Mucosa of gallbladder (tissue), 1 donor: ENCODE measurements at regions not wholly inside any gene's neighbourhood (a gene's known extent, or its start where the extent isn't known, plus 50 kb on each side); places are given as distances from the start of the nearest gene placed in this dataset.
"Not testable (repeated sequence)": the region's sequence is repeated elsewhere in the genome, so short reads cannot be mapped to it uniquely, and the experiment has no call there.

ENCODE experiments used
- DNase-seq: peaks from one replicate; pipeline ENCODE4 v3.0.0-alpha.2; 2020; ENCODE audit warnings: low spot score
- donor health status: DM: no; HTN: no; CAD: no.

DNA sequence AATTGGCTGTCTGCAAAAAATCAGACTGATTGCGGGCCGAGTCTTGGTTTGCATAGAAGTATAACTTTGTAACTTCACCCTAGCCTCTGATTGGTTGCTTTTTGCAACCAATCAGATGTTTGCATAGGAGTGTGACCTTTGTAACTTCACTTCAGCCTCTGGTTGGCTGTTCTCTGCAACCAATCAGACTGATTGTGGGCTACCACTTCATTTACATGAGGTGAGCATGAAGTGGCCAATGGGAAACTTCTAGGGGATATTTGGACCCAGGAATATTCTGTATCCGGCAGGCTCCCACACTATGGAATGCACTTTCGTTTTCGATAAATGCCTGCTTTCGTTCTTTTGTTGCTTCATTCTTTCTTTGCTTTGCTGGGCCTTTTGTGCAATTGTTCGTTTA, 667.7 kb downstream of the FAM133A start:
- DNase-seq, result not testable (repeated sequence)

DNA sequence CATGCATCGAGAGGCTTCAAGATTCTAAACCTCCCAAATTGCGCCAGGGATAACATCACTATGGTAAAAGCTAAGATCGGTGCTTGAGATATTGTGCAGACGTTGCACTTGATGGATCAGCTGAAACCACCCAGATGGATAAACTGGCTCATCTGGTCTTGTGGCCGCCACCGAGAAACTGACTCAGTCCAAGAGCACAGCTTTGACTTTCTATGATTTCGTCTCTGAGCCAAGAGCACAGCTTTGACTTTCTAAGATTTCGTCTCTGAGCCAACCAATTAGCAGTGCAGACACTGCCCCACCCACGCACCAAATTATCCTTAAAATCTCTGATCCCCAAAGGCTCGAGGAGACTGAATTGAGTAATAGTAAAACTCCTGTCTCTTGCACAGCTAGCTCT, 687.2 kb downstream of the FAM133A start:
- no peak for DNase-seq

DNA sequence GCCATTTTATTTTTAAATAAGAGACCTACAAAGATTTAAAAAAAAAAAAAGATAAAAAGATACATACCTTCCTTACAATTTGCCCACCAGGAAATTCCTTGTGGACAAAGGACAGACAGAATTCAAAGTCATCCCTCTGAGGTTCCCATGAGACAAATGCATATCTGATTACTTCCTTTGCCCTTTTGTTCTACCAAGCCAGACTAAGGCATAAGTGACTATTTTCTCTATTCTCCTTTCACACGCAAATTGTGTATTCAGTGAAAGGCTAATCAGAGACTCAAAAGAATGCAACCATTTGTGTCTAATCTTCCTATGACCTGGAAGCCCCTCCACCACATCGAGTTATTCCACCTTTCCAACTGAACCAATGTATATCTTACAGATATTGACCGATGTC, 691.7 kb downstream of the FAM133A start:
- DNase-seq, result no peak

GRCh38 chrX:94366616-94367015, 692.6 kb downstream of the FAM133A start:
- DNase-seq, result no peak

DNA sequence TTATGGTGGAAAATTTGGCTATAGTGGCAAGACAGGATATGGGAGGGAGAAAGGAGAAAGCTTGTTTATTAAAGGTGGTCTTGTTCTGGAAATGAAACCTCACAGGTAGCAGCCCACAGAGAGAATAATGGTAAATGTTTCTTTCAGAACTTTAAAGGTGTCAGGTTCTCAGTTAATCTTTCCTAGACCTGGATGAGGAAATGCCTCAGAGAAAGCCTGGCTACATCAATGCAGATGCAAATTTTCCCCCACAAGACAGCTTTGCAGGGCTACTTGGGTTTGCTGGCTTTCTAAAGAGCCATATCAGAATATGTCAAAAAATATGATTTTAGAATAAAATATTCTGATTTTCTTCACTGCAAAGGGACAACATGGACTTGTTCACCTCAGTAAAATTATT, 715.0 kb downstream of the FAM133A start:
- DNase-seq, result no peak

- no peak for DNase-seq
These were observed 726.5 kb downstream of the FAM133A start for GRCh38 chrX:94400488-94400887.

DNA sequence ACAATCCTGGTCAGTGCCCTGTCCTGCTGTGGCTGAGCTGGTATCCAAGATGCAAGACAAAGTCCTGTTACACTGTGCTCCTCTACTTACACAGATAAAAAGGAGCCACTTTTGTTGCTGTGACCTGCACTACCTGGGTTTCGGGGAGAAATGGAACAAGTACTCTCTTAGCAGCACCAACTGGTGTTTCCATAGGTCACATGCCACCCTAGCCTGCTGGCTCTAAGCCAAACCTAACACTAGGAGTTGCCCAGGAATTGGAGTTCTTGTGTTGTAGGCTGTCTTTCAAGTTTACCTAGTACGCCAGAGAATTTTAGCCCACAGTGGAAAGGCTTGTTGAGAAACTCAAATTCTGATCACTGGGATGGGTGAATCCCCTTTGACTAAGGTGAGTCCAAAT, 727.4 kb downstream of the FAM133A start:
- no peak for DNase-seq

DNA sequence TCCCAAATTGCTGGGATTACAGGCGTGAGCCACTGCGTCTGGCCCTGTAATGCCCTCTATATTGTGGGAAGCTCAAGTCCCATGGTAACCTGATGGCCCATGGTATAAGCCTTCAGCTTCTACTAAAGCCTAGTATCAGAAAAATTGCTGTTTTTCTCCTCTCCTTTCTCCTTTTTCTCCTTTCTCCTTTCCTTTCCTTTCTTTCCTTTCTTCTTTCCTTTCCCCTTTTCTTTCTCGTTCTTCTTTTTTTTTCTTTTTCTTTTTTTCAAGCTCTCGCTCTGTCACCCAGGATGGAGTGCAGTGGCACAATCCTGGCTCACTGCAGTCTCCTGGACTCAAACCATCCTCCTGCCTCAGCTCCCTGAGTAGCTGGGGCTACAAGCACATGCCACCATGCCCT, 740.7 kb downstream of the FAM133A start:
- no peak for DNase-seq

- DNase-seq, result no peak
These were observed 744.1 kb downstream of the FAM133A start for GRCh38 chrX:94418065-94418464.

- DNase-seq, result no peak
These were observed 750.5 kb downstream of the FAM133A start for GRCh38 chrX:94424456-94424855.

DNA sequence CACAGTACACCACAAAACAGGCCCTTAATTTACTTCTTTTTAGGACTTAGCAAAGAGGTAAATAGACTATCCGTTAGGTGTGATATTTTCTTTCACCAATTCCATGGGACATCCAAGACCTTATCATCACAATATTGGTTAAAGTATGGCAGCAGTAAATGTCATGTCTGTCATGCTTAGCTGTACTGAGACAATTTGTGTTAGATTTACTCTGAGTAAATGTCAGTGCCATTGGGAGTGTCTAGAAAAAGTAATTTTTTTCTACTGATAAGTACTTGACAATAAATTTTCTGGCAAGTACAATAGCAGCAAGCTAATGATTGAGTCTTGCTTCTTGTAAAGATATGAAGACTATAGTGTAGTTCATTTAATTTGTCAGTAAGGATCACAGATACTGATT, 756.1 kb downstream of the FAM133A start:
- DNase-seq, result no peak

GRCh38 chrX:94435799-94436198, 761.8 kb downstream of the FAM133A start:
- DNase-seq, result no peak

GRCh38 chrX:94454159-94454558, 780.2 kb downstream of the FAM133A start:
- no peak for DNase-seq

- DNase-seq, result no peak
These were observed 780.6 kb downstream of the FAM133A start for GRCh38 chrX:94454606-94455005.

DNA sequence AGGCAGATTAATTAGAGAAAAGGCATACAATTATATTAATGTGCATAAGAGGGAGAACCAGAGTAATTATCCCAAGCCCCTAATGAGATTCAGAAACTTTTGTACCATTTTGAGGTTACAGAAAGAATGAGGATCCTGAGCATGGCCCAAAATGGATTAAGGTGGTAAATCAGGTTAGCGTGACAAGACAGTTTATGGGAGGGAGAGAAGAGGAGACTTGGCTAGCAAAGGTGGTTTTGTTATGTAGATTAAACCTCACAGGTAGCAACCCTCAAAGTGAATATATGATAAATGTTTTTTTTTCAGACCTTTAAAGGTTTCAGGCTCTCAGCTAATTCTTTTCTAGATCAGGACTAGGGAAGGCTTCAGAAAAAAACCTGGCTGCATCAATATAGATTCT, 781.8 kb downstream of the FAM133A start:
- DNase-seq, result no peak

GRCh38 chrX:94492541-94492940, 818.5 kb downstream of the FAM133A start:
- DNase-seq, result no peak

GRCh38 chrX:94493405-94493804, 819.4 kb downstream of the FAM133A start:
- no peak for DNase-seq

GRCh38 chrX:94511564-94511963, 837.6 kb downstream of the FAM133A start:
- DNase-seq, result no peak

- no peak for DNase-seq
These were observed 841.0 kb downstream of the FAM133A start for GRCh38 chrX:94515009-94515408.

- DNase-seq, result no peak
These were observed 850.9 kb downstream of the FAM133A start for GRCh38 chrX:94524867-94525266.

GRCh38 chrX:94545722-94546121, 871.7 kb downstream of the FAM133A start:
- no peak for DNase-seq

DNA sequence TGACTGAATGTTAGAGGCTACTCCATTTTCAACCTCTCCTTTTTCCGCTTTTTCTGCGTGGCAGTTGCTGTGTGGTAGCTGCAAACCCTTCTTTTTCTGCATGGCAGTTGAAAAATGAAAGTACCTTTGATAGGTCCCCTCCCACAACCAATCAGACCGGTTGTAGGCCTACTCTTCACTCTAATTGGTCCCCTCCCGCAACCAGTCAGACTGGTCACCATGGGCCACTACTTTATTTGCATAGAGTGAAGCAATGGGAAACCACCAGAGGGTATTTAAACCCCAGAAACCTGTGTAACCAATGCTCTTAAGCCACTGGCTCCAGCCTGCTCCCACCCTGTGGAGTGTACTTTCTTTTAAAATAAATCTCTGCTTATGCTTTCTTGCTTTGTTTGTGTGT, 877.8 kb downstream of the FAM133A start:
- DNase-seq, result no peak

GRCh38 chrX:94560930-94561329, 886.9 kb downstream of the FAM133A start:
- no peak for DNase-seq

DNA sequence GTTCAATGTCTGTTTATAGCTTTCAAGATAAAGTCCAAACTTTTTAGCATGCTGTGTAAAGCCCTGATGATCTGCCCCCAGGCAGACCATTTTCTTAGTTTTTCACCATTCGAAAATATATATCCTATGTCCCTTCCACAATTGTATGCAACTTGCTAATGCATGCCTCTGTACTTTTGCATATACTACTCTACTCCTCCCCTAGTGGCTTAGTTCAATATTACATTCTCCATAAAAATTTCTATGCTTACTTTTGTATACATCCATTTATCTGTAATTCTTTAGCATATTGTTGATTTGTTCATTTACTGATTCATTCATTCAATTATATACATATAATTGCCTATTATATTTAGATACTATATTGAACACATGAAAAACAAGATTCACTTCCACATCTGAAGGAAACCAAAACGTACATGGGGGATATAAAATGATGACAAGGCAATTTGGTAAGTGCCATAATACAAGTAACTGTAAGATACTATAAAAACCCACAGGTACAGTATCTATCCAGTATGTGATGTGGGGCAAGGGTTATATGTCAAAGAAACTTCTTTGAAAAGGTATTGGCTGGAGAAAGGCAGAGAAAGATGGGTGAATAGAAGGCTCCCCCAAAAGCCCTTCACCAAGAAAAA, 902.5 kb downstream of the FAM133A start:
- DNase-seq, result no peak
